HEK293T (cell line): ENCODE measurements at regions not wholly inside any gene's neighbourhood (a gene's known extent, or its start where the extent isn't known, plus 50 kb on each side); places are given as distances from the start of the nearest gene placed in this dataset.
"Not testable (repeated sequence)": the region's sequence is repeated elsewhere in the genome, so short reads cannot be mapped to it uniquely, and the experiment has no call there.

Experiments
- ARNT ChIP-seq: fragments of 450-650 bp; IDR thresholded peaks from 2 replicates; pipeline ENCODE4 v1.6.1; 2017; ENCODE audit warnings: mild to moderate bottlenecking
- ELF4 ChIP-seq: fragments of 450-650 bp; IDR thresholded peaks from 2 replicates; pipeline ENCODE4 v1.6.1; 2017; ENCODE audit warnings: antibody characterized with exemption
- FOXK2 ChIP-seq: fragments of 450-650 bp; IDR thresholded peaks from 2 replicates; pipeline ENCODE4 v1.6.1; 2016; ENCODE audit warnings: mild to moderate bottlenecking
- FOXM1 ChIP-seq: fragments of 450-650 bp; IDR thresholded peaks from 2 replicates; pipeline ENCODE4 v1.6.1; 2017; ENCODE audit warnings: mild to moderate bottlenecking, borderline replicate concordance
- HDGF ChIP-seq: fragments of 450-650 bp; IDR thresholded peaks from 2 replicates; pipeline ENCODE4 v1.6.1; 2017; ENCODE audit warnings: antibody characterized with exemption, borderline replicate concordance
- L3MBTL2 ChIP-seq: fragments of 450-650 bp; conservative IDR thresholded peaks from 2 replicates; pipeline ENCODE4 v1.6.1; 2016; ENCODE audit warnings: mild to moderate bottlenecking
- NFRKB ChIP-seq: fragments of 450-650 bp; IDR thresholded peaks from 2 replicates; pipeline ENCODE4 v1.6.1; 2016; ENCODE audit warnings: mild to moderate bottlenecking, moderate library complexity
- SP1 ChIP-seq: fragments of 450-650 bp; IDR thresholded peaks from 2 replicates; pipeline ENCODE4 v1.6.1; 2017
- TARDBP ChIP-seq: fragments of 450-650 bp; IDR thresholded peaks from 2 replicates; pipeline ENCODE4 v1.6.1; 2016
- ZNF384 ChIP-seq: fragments of 450-650 bp; IDR thresholded peaks from 2 replicates; pipeline ENCODE4 v1.6.1; 2016
- TF ChIP-seq, protein P1 (sequence below): fragments of 450-650 bp; IDR thresholded peaks from 2 replicates; pipeline ENCODE4 v1.6.1; 2016

DNA sequence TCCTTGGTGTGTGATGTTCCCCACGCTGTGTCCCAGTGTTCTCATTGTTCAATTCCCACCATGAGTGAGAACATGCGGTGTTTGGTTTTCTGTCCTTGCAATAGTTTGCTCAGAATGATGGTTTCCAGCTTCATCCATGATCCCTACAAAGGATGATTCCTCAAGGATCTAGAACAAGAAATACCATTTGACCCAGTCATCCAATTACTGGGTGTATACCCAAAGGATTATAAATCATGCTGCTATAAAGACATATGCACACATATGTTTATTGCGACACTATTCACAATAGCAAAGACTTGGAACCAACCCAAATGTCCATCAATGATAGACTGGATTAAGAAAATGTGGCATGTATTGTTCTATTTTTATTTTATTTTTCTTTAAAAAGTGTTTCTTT lies 1351.3 kb upstream of the CDH9 start:
- not testable (repeated sequence) for TF ChIP-seq L3MBTL2, ELF4, SP1, ZNF384, HDGF, NFRKB, TARDBP, FOXM1, ARNT, FOXK2
- TF ChIP-seq, protein P1, sequence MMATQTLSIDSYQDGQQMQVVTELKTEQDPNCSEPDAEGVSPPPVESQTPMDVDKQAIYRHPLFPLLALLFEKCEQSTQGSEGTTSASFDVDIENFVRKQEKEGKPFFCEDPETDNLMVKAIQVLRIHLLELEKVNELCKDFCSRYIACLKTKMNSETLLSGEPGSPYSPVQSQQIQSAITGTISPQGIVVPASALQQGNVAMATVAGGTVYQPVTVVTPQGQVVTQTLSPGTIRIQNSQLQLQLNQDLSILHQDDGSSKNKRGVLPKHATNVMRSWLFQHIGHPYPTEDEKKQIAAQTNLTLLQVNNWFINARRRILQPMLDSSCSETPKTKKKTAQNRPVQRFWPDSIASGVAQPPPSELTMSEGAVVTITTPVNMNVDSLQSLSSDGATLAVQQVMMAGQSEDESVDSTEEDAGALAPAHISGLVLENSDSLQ, result not testable (repeated sequence)
